PC-9 (cell line): ENCODE measurements at regions not wholly inside any gene's neighbourhood (a gene's known extent, or its start where the extent isn't known, plus 50 kb on each side); places are given as distances from the start of the nearest gene placed in this dataset.

ENCODE experiments used
- BruUV-seq: library from RNA; stranded (reverse); fragments of 400-500 nt; replicated peaks from 2 replicates; lab custom pipeline; 2021; lab: Mats Ljungman, UMichigan
- CTCF ChIA-PET: fragments of 300-600 bp; sonication (Branson Sonifier 250); formaldehyde crosslinking; loops from one replicate; lab custom pipeline; 2022; ENCODE audit warnings: antibody characterized with exemption; lab: Charles Lee
- POLR2A ChIA-PET: fragments of 300-600 bp; sonication (Branson Sonifier 250); formaldehyde crosslinking; loops from one replicate; lab custom pipeline; 2022; ENCODE audit warnings: antibody characterized with exemption; ENCODE audit not compliant: unreplicated experiment; lab: Charles Lee
- DNase-seq, 2 experiments: peaks; one replicate each; pipeline versions ENCODE4 v3.0.0 to v3.0.0-alpha.2; 2015 to 2022; ENCODE audit warnings: mixed read lengths in 1 of 2
- H2AFZ ChIP-seq: fragments of 200-600 bp; sonication (generic); 2 replicates; pipeline ENCODE4 v1.8.1; 2017; ENCODE audit warnings: antibody characterized with exemption
- H3F3A ChIP-seq: fragments of 200-600 bp; sonication (generic); 2 replicates; pipeline ENCODE4 v1.8.1; 2017; ENCODE audit warnings: antibody characterized with exemption, mild to moderate bottlenecking, low read depth; ENCODE audit not compliant: insufficient read depth
- H3K27ac ChIP-seq: fragments of 200-600 bp; sonication (generic); 2 replicates; pipeline ENCODE4 v1.6.1; 2016; ENCODE audit warnings: mixed run types
- H3K27me3 ChIP-seq: fragments of 200-600 bp; sonication (generic); 2 replicates; pipeline ENCODE4 v1.6.1; 2016; ENCODE audit warnings: low read depth, mixed run types; ENCODE audit not compliant: insufficient read depth
- H3K36me3 ChIP-seq: fragments of 200-600 bp; sonication (generic); 2 replicates; pipeline ENCODE4 v1.6.1; 2016; ENCODE audit warnings: low read depth, mixed run types
- H3K4me1 ChIP-seq: fragments of 200-600 bp; sonication (generic); replicated peaks from 2 replicates; pipeline ENCODE4 v1.6.1; 2016; ENCODE audit warnings: mixed run types; ENCODE audit not compliant: insufficient read depth
- H3K4me2 ChIP-seq: fragments of 200-600 bp; sonication (generic); 2 replicates; pipeline ENCODE4 v1.6.1; 2017; ENCODE audit warnings: mixed run types
- H3K4me3 ChIP-seq: fragments of 200-600 bp; sonication (generic); 2 replicates; pipeline ENCODE4 v1.6.1; 2016; ENCODE audit warnings: mixed run types
- H3K79me2 ChIP-seq: fragments of 200-600 bp; sonication (generic); 2 replicates; pipeline ENCODE4 v1.6.1; 2017; ENCODE audit warnings: low read depth, mixed run types
- H3K9me2 ChIP-seq: fragments of 200-600 bp; sonication (generic); 2 replicates; pipeline ENCODE4 v1.8.1; 2017; ENCODE audit warnings: mild to moderate bottlenecking; ENCODE audit not compliant: insufficient read depth
- H3K9me3 ChIP-seq: fragments of 200-600 bp; sonication (generic); 2 replicates; pipeline ENCODE4 v1.8.1; 2016; ENCODE audit warnings: low read depth; ENCODE audit not compliant: insufficient read depth
- H4K20me1 ChIP-seq: fragments of 200-600 bp; sonication (generic); 2 replicates; pipeline ENCODE4 v1.8.1; 2017; ENCODE audit not compliant: insufficient read depth
- CTCF ChIP-seq: fragments of 200-600 bp; sonication (generic); conservative IDR thresholded peaks from 2 replicates; pipeline ENCODE4 v1.6.1; 2017; ENCODE audit warnings: mixed run types, antibody characterized with exemption, mild to moderate bottlenecking, moderate library complexity
- EZH2 ChIP-seq: fragments of 200-600 bp; sonication (generic); IDR thresholded peaks from 2 replicates; pipeline ENCODE4 v1.8.0; 2017; ENCODE audit warnings: antibody characterized with exemption, low read depth
- intact Hi-C: fragments of 100-400 bp; cut with micrococcal nuclease; formaldehyde crosslinking; loops from one replicate; pipeline ENCODE4 v1.10.0; 2022; ENCODE audit not compliant: unreplicated experiment

GRCh38 chr5:125232779-125233230, 486.4 kb upstream of the ZNF608 start:
- DNase-seq, result no peak
- Histone ChIP-seq H3K9me2 (no peaks in the 10 kb centered on the region), H3K36me3 (no peaks in the 10 kb centered on the region), H3K79me2 (no peaks in the 10 kb centered on the region), H3F3A (no peaks in the 10 kb centered on the region), H4K20me1 (no peaks in the 10 kb centered on the region), H3K4me2 (no peak overlapping the region), H3K4me3 (no peak overlapping the region), H3K9me3 (no peaks in the 10 kb centered on the region), H3K27ac (no peak overlapping the region), H3K4me1 (no peaks in the 10 kb centered on the region), H2AFZ (no peak overlapping the region), H3K27me3 (no peaks in the 10 kb centered on the region)
- intact Hi-C loops, result no loop called here
- BruUV-seq, result no TSS peak
- TF ChIP-seq CTCF, result no peak
- no peak for TF ChIP-seq EZH2
- ChIA-PET CTCF (no interaction called here), POLR2A (interaction anchor here (0.7 kb wide), 1 partner anchor 357 kb away, joined by 3 read pairs; no protein-coding TSS in a partner anchor)

- Histone ChIP-seq H3K27me3 (no peaks in the 10 kb centered on the region), H3K9me2 (no peaks in the 10 kb centered on the region), H3F3A (no peaks in the 10 kb centered on the region), H4K20me1 (no peaks in the 10 kb centered on the region), H3K4me3 (no peak overlapping the region), H3K9me3 (no peaks in the 10 kb centered on the region), H3K4me1 (no peaks in the 10 kb centered on the region), H3K36me3 (no peaks in the 10 kb centered on the region), H2AFZ (no peak overlapping the region), H3K79me2 (no peaks in the 10 kb centered on the region), H3K27ac (no peak overlapping the region), H3K4me2 (no peak overlapping the region)
- ChIA-PET POLR2A (no interaction called here), CTCF (no interaction called here)
- intact Hi-C loops, result no loop called here
- TF ChIP-seq EZH2, result no peak
- no peak for TF ChIP-seq CTCF
- BruUV-seq, result no TSS peak
- no peak for DNase-seq
Observed at GRCh38 chr5:125233944-125234343, 487.5 kb upstream of the ZNF608 start.

GRCh38 chr5:125236007-125236406, 489.6 kb upstream of the ZNF608 start:
- H3K4me1 ChIP-seq, result no peaks in the 10 kb centered on the region
- no TSS peak for BruUV-seq
- no peak overlapping the region for H3K4me2 ChIP-seq
- intact Hi-C loops, result no loop called here
- no peak overlapping the region for H3K27ac ChIP-seq
- ChIA-PET POLR2A (no interaction called here), CTCF (no interaction called here)
- H3K4me3 ChIP-seq, result no peak overlapping the region
- no peak overlapping the region for H2AFZ ChIP-seq
- TF ChIP-seq CTCF (no peak), EZH2 (no peak)
- H3K9me2 ChIP-seq, result no peaks in the 10 kb centered on the region
- H3F3A ChIP-seq, result no peaks in the 10 kb centered on the region
- no peaks in the 10 kb centered on the region for H3K36me3 ChIP-seq
- no peaks in the 10 kb centered on the region for H3K9me3 ChIP-seq
- H3K27me3 ChIP-seq, result no peaks in the 10 kb centered on the region
- H4K20me1 ChIP-seq, result no peaks in the 10 kb centered on the region
- H3K79me2 ChIP-seq, result no peaks in the 10 kb centered on the region
- DNase-seq, result no peak
